HG03280 (cell line): ENCODE measurements at regions not wholly inside any gene's neighbourhood (a gene's known extent, or its start where the extent isn't known, plus 50 kb on each side); places are given as distances from the start of the nearest gene placed in this dataset.

Experiments
- ATAC-seq: cut with Tn5 transposase; IDR thresholded peaks from one replicate; pipeline ENCODE4 v1.9.1; 2021; ENCODE audit warnings: mild to moderate bottlenecking, moderate library complexity; ENCODE audit not compliant: unreplicated experiment

DNA sequence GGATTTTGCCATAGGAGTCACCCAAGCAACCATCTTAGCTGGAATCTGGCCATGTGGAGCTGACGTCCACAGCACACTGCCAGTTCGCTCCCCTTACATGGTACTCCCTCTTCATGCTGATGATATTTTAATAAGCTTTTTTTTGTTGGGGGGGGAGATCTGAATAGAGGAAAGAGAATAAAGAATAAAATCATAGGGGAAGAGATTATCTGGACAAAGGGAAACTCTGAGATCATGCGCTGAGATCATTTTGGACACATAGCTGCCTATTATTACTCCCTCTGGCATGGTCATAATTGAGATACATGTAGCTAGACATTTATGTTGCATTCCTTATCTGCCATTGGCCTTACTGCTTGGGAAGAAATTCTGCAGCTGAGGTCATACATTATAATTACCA, 282.7 kb downstream of the HTR7 start:
- ATAC-seq = no peak

- no peak for ATAC-seq
These were observed 280.3 kb downstream of the HTR7 start for GRCh38 chr10:90577569-90577968.

DNA sequence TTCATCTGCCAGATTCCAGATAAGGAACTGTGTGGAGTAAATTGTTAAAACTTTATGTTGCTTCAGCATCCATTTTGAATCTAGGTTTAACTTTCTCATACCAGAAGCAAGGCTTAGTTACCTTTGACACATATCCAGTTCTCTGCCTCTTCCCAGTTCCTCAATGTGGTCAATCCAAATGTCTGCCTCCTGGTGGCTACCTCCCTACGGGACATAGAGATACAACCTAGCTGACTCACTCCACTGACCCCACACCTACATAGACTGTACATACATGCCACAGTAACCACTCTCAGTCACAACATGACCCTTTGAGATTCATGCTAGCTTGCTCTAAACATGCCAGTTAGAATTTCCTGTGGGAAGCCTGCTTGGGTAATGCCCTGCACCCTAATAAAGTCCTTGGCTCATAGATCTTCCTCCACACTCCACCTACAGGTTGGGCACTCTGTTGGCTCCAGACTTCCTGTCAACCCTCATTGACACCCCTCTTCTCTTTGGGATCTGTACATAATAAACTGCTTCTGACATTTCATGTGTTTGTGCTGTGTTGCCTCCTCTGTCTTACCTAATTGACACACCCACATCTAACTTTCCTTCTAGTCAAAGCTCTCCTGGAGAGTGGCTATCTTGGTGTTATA, 278.1 kb downstream of the HTR7 start:
- no peak for ATAC-seq

DNA sequence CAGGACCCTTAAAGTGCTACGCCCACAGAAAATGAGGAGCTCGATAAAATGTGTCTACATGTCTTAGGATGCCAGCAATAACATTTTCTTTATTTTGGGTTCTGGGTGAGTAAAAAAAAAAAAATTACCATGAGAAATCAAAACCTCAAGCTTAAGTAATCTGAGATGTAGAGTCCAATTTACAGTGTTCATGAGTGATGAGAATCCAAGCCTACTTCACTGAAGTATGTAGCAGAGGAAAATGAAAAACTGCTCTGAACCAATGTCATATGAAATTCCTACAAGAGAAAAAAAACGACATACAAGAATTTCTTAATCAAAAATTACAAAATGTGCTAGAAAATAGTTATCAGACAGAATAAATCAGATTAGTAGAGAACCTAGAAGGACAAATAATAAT, 274.4 kb downstream of the HTR7 start:
- no peak for ATAC-seq

DNA sequence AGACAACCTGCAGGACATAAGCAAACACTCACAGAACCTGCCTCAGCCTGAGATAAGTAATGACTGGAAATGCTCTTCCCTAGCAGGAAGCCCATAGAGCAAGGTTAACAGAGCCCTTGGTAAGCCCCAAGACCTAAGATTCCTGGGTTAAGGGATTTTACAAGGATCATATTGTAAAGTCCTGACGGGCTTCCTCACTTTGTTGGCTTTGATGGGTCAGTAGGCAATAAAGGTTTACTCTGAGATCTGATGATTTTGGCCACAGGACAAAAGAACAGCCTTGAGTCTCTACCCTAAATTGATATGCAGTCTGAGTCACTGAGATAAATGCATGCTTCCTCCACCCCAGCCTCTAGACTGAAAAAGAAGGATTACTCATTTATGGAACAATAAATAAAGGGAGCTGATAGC, 270.8 kb downstream of the HTR7 start:
- no peak for ATAC-seq

DNA sequence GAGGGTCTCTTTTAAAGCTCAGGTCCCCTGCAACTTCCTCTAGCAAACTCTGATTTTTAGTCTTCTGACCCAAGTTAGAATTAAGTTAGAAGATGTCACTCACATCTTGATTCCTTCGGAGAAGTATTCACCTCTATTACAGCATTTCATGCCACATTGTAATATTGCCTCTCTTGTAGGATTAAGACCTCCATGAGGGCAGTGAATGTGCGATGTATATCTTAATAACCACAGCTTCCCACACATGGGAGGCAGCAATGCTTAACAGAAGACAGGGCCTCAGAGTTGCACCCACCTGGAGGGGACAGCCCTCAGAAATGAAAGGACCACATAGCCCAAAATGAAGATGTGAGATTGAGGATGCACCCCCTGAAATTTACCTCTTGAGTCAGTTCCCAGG, 270.3 kb downstream of the HTR7 start:
- no peak for ATAC-seq

- ATAC-seq = no peak
These were observed 269.6 kb downstream of the HTR7 start for GRCh38 chr10:90588222-90588621.

- no peak for ATAC-seq
These were observed 268.0 kb downstream of the HTR7 start for GRCh38 chr10:90589825-90590224.

DNA sequence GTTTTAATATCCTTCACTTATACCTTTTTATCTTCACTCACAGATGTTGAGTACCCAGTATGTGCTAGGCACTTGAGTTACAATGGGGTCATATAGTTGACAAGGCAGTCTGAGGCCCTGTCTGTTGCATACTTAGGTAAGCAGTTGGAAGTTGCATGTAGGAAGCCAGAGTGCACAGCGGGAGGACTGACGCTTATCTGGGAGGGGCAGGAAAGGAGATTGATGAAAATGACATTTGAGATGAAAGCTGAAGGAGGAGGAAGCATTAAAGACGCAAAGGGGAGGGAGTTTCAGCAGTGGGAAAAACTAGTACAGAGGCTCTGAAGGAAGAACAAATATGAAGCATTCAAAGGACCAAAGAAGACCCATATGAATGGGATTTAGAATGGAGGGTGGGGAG, 266.2 kb downstream of the HTR7 start:
- no peak for ATAC-seq

DNA sequence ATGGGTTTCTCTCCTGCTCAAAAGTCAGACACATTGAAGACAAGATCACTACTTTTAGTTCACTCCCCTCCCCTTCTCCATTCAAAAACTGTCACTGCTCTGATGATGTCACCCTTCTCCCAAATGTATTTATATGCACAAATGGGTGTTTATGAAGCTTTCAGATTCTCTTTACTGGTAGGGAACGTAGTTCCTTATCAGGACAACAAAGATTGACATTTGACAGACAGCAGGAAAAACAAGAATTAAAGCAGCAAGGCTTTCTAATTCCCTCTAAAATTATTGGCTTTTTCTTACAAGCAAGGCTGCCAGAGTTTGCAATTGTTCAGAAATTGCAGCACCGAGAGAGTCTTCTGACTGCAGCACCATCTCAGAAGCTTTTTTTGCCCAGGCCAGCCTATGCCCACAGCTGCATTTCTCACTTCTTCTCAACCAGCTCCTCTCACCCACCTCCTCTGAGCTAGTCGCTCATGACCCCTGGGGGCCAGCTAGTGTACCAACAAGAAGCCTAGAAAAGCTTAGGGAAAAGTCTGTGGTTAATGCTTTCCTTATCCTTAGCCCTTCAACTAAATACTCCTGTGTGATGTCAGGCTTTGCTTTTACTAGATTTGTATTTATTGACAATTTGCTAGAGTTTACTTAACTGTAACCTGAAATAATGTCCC, 265.1 kb downstream of the HTR7 start:
- ATAC-seq = peak; percentile 71

- no peak for ATAC-seq
These were observed 259.3 kb downstream of the HTR7 start for GRCh38 chr10:90598513-90598912.

DNA sequence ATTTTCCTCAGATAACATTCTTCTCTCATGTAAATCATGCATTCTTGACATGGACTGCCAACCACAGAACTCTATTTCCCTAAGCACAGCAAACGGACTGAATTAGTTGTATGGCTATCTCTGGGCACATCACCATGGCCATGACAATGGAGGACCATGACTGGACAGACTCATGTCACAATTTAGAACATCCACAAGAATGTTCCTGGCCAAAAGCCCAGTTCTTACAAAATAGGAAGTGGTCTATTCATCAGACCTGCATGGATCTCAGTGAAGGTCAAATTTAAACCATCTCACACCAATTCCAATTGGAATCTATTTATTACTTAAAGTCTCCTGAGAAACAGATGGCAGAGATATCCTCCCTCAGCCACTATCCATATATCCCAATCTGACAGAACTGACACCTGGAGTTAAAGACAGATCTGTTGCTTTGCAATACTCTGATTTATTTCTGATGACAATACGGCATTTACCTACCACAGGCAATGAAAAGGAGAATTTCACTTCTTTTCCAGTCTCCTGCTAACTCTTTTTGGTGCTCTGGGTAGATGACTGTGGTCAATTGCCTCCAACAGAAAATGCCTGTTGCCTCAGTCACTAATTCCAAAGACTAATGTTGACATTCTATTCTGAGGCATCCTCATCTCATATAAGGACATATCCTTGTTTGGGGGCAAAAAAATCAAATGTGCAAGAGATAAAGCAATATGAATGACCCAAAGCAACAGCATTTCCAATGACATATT, 254.8 kb downstream of the HTR7 start:
- no peak for ATAC-seq

GRCh38 chr10:90604636-90605035, 253.2 kb downstream of the HTR7 start:
- ATAC-seq = no peak

- ATAC-seq = no peak
These were observed 252.3 kb downstream of the HTR7 start for GRCh38 chr10:90605506-90605905.

GRCh38 chr10:90612276-90612675, 245.6 kb downstream of the HTR7 start:
- no peak for ATAC-seq

GRCh38 chr10:90614631-90615030, 243.2 kb downstream of the HTR7 start:
- no peak for ATAC-seq

DNA sequence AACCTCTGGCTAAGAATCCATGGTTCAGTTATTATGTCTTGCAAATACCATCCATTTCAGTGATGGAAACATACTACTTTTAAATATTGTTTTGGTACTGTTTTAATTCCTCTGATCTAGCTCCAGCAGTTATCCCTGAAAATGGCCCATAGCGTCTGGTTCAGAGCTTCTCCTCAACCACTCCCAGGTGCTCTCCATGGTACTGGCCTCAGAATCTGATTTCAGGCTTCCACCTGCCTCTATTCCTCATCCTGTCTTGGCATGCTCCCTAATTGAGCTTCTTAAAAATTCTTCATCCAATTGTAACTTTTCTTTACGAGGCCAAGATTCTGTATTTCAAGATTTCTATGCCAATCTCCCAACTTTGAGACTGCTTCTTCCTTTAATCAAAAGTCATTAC, 236.3 kb downstream of the HTR7 start:
- no peak for ATAC-seq

GRCh38 chr10:90635111-90635765, 222.6 kb downstream of the HTR7 start:
- no peak for ATAC-seq

DNA sequence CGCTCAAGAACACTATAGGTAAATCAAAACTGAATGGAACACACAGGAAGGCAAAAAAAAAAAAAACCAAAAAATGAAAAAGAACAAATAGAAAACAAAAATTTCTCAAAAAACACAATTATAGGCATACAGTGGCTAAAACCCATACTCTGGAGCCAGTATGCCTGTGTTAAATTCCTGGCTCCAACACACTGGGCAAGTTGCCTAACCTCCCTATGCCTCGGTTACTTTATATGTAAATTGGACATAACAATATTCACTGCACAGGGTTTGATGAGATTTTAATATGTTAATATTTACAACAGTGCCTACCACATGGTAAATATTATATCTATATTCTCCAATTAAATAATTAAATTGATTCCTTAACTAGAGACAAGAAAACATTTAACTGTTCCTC, 217.1 kb downstream of the HTR7 start:
- ATAC-seq = no peak

GRCh38 chr10:90641731-90642130, 216.1 kb downstream of the HTR7 start:
- no peak for ATAC-seq

GRCh38 chr10:90642136-90642535, 215.7 kb downstream of the HTR7 start:
- ATAC-seq = no peak

DNA sequence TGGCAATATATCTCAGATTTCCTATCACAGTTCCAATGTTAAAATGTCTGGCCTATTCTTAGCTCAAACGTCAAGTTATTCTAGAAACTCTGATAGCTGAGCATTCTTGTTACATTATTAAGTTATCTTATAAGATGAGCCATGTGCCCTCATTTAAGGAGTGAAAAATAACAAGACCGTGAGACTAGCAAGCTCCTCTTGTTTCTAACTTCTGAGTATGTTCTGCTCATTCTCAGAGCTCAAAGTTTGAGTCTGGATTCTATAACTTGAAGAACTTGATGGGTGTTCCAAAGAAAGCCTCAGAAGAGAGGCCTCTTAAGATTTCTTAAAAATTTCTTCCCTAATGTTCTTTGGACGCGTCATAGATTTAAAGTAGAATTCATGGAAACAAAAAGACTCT, 215.2 kb downstream of the HTR7 start:
- no peak for ATAC-seq
